OCI-LY7 (cell line): ENCODE measurements at regions not wholly inside any gene's neighbourhood (a gene's known extent, or its start where the extent isn't known, plus 50 kb on each side); places are given as distances from the start of the nearest gene placed in this dataset.

Source experiments
- BruUV-seq: library from RNA; stranded (reverse); fragments of 400-500 nt; replicated peaks from 2 replicates; lab custom pipeline; 2021; lab: Mats Ljungman, UMichigan
- CTCF ChIA-PET: fragments of 300-600 bp; sonication (Branson Sonifier 250); formaldehyde crosslinking; loops from one replicate; lab custom pipeline; 2022; ENCODE audit warnings: antibody characterized with exemption; ENCODE audit not compliant: unreplicated experiment; lab: Charles Lee
- POLR2A ChIA-PET: fragments of 300-600 bp; sonication (Branson Sonifier 250); formaldehyde crosslinking; loops from one replicate; lab custom pipeline; 2022; ENCODE audit warnings: antibody characterized with exemption; lab: Charles Lee
- DNase-seq: peaks from one replicate; pipeline ENCODE4 v3.0.0-alpha.2; 2015; ENCODE audit warnings: low spot score
- H2AFZ ChIP-seq: fragments of 200-600 bp; sonication (generic), shearing (Covaris generic); 2 replicates; pipeline ENCODE4 v1.6.1; 2014; ENCODE audit warnings: mild to moderate bottlenecking, antibody characterized with exemption, low read length, moderate library complexity
- H3K27ac ChIP-seq: fragments of 200-600 bp; sonication (generic); 2 replicates; pipeline ENCODE4 v1.5.1; 2014; ENCODE audit warnings: mixed run types, low read depth, mild to moderate bottlenecking, moderate library complexity, low read length, inconsistent platforms; ENCODE audit not compliant: poor library complexity, severe bottlenecking
- H3K36me3 ChIP-seq: fragments of 200-600 bp; sonication (generic); 2 replicates; pipeline ENCODE4 v1.6.1; 2014; ENCODE audit warnings: mild to moderate bottlenecking, antibody characterized with exemption, low read length, moderate library complexity, mixed read lengths; ENCODE audit not compliant: insufficient read depth
- H3K4me1 ChIP-seq: fragments of 200-600 bp; sonication (generic); 2 replicates; pipeline ENCODE4 v1.5.1; 2014; ENCODE audit warnings: mild to moderate bottlenecking, low read length; ENCODE audit not compliant: insufficient read depth, poor library complexity, severe bottlenecking
- H3K4me2 ChIP-seq: fragments of 200-600 bp; sonication (generic); 2 replicates; pipeline ENCODE4 v1.6.1; 2014; ENCODE audit warnings: mild to moderate bottlenecking, low read length
- H3K4me3 ChIP-seq: fragments of 200-600 bp; sonication (generic); 2 replicates; pipeline ENCODE4 v1.5.1; 2014; ENCODE audit warnings: mild to moderate bottlenecking, low read depth, low read length; ENCODE audit not compliant: poor library complexity, severe bottlenecking
- H3K79me2 ChIP-seq: fragments of 200-600 bp; sonication (generic); 2 replicates; pipeline ENCODE4 v1.6.1; 2016; ENCODE audit warnings: low read depth, mild to moderate bottlenecking, low read length, moderate library complexity, mixed read lengths; ENCODE audit not compliant: insufficient read depth
- H3K9me2 ChIP-seq: fragments of 200-600 bp; sonication (generic); 2 replicates; pipeline ENCODE4 v1.6.1; 2016; ENCODE audit warnings: mild to moderate bottlenecking, low read length, mixed read lengths; ENCODE audit not compliant: insufficient read depth
- H3K9me3 ChIP-seq: fragments of 200-600 bp; sonication (generic); 2 replicates; pipeline ENCODE4 v1.6.1; 2014; ENCODE audit warnings: mild to moderate bottlenecking, mixed run types, low read length, mixed read lengths
- H4K20me1 ChIP-seq: fragments of 200-600 bp; sonication (generic); 2 replicates; pipeline ENCODE4 v1.6.1; 2014; ENCODE audit warnings: mild to moderate bottlenecking, antibody characterized with exemption, low read length, moderate library complexity, mixed read lengths; ENCODE audit not compliant: insufficient read depth
- EZH2phosphoT487 ChIP-seq: fragments of 200-600 bp; sonication (generic); IDR thresholded peaks from 2 replicates; pipeline ENCODE4 v1.6.1; 2018; ENCODE audit warnings: low read depth, borderline replicate concordance, mild to moderate bottlenecking, mixed run types, antibody characterized with exemption, low read length, moderate library complexity, mixed read lengths
- intact Hi-C: fragments of 100-400 bp; cut with micrococcal nuclease; formaldehyde crosslinking; loops from one replicate; pipeline ENCODE4 v1.10.0; 2022; ENCODE audit not compliant: unreplicated experiment
- TF ChIP-seq, protein P1 (sequence below): fragments of 200-600 bp; sonication (generic); conservative IDR thresholded peaks from 2 replicates; pipeline ENCODE4 v1.5.1; 2014; ENCODE audit warnings: mild to moderate bottlenecking, antibody characterized with exemption, low read length, moderate library complexity, mixed read lengths

DNA sequence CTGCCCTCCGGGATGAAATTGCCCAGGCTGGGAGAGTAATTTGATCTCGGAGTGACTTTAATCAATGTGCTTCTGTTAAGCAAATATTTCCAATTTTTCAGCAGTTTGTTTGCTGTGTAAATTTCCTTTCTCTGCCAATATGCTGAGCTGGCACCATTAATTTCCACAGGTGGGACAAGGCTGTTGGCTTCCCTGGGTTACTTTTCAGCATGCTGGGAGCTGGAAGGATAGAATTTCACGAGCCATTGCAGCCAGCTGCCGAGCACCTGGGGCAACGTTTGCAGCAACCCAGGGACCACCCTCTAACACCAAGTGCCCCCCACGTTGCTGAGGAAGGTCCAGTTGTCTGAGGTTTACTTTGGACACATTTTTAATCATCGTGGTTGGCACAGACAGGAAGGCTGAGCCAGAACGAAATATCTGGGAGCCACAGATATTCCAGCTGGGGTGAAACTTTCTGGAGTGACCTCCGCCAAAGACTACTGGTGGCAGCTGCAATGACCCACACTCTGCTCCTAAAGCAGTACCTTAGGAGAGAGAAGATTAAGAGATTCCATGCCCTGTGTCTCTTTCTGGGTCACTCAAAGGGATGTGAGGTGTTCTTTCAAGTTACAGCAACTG is 293.3 kb upstream of the RGMA start:
- no peak for DNase-seq
- ChIA-PET POLR2A (interaction anchor here (0.9 kb wide), 1 partner anchor 27 kb away, joined by 3 read pairs; no protein-coding TSS in a partner anchor), CTCF (no interaction called here)
- BruUV-seq, result no TSS peak
- Histone ChIP-seq H3K36me3 (no peaks in the 10 kb centered on the region), H2AFZ (no peak overlapping the region), H3K27ac (no peak overlapping the region), H3K4me3 (no peak overlapping the region), H4K20me1 (no peaks in the 10 kb centered on the region), H3K4me2 (no peak overlapping the region), H3K79me2 (no peaks in the 10 kb centered on the region), H3K9me3 (no peaks in the 10 kb centered on the region), H3K9me2 (no peaks in the 10 kb centered on the region), H3K4me1 (no peaks in the 10 kb centered on the region)
- TF ChIP-seq EZH2phosphoT487, result no peak
- TF ChIP-seq, protein P1, sequence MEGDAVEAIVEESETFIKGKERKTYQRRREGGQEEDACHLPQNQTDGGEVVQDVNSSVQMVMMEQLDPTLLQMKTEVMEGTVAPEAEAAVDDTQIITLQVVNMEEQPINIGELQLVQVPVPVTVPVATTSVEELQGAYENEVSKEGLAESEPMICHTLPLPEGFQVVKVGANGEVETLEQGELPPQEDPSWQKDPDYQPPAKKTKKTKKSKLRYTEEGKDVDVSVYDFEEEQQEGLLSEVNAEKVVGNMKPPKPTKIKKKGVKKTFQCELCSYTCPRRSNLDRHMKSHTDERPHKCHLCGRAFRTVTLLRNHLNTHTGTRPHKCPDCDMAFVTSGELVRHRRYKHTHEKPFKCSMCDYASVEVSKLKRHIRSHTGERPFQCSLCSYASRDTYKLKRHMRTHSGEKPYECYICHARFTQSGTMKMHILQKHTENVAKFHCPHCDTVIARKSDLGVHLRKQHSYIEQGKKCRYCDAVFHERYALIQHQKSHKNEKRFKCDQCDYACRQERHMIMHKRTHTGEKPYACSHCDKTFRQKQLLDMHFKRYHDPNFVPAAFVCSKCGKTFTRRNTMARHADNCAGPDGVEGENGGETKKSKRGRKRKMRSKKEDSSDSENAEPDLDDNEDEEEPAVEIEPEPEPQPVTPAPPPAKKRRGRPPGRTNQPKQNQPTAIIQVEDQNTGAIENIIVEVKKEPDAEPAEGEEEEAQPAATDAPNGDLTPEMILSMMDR, result no peak
- intact Hi-C loops, result no loop called here

- TF ChIP-seq EZH2phosphoT487, result no peak
- TF ChIP-seq, protein P1, result no peak
- no peak overlapping the region for H3K4me3 ChIP-seq
- H3K79me2 ChIP-seq, result no peaks in the 10 kb centered on the region
- H4K20me1 ChIP-seq, result no peaks in the 10 kb centered on the region
- H3K36me3 ChIP-seq, result no peaks in the 10 kb centered on the region
- no peak for DNase-seq
- no peaks in the 10 kb centered on the region for H3K9me2 ChIP-seq
- H3K9me3 ChIP-seq, result no peaks in the 10 kb centered on the region
- no peak overlapping the region for H3K27ac ChIP-seq
- no peaks in the 10 kb centered on the region for H3K4me1 ChIP-seq
- ChIA-PET CTCF (no interaction called here), POLR2A (interaction anchor here (0.6 kb wide), 1 partner anchor 68 kb away, joined by 3 read pairs; no protein-coding TSS in a partner anchor)
- H2AFZ ChIP-seq, result no peak overlapping the region
- BruUV-seq, result no TSS peak
- intact Hi-C loops, result no loop called here
- no peak overlapping the region for H3K4me2 ChIP-seq
Observed at GRCh38 chr15:93378558-93378957, 289.5 kb upstream of the RGMA start.

GRCh38 chr15:93372865-93373223 is 283.8 kb upstream of the RGMA start:
- Histone ChIP-seq H3K36me3 (no peaks in the 10 kb centered on the region), H3K9me3 (no peaks in the 10 kb centered on the region), H3K4me1 (no peaks in the 10 kb centered on the region), H4K20me1 (no peaks in the 10 kb centered on the region), H3K27ac (no peak overlapping the region), H2AFZ (no peak overlapping the region), H3K4me2 (no peak overlapping the region), H3K9me2 (no peaks in the 10 kb centered on the region), H3K79me2 (no peaks in the 10 kb centered on the region), H3K4me3 (no peak overlapping the region)
- no TSS peak for BruUV-seq
- DNase-seq, result no peak
- intact Hi-C loops, result no loop called here
- ChIA-PET CTCF (no interaction called here), POLR2A (no interaction called here)
- no peak for TF ChIP-seq EZH2phosphoT487
- TF ChIP-seq, protein P1, result no peak
